AG04449 (cell line): ENCODE measurements at regions not wholly inside any gene's neighbourhood (a gene's known extent, or its start where the extent isn't known, plus 50 kb on each side); places are given as distances from the start of the nearest gene placed in this dataset.

ENCODE experiments used
- CTCF ChIA-PET: fragments of 350-600 bp; formaldehyde crosslinking; extraction: SDS; loops from one replicate; lab custom pipeline; 2021; ENCODE audit warnings: antibody characterized with exemption; lab: Yijun Ruan, JAX
- POLR2A ChIA-PET: fragments of 400-600, 350-600 bp; formaldehyde crosslinking; extraction: SDS; loops from one replicate; lab custom pipeline; 2020; ENCODE audit warnings: antibody characterized with exemption, inconsistent platforms; lab: Yijun Ruan, JAX
- DNase-seq: peaks from one replicate; pipeline ENCODE4 v3.0.0-alpha.2; 2010; ENCODE audit warnings: low read depth, low spot score
- H3K4me3 ChIP-seq: 2 replicates; pipeline ENCODE4 v1.5.1; 2011; ENCODE audit warnings: low read depth, mild to moderate bottlenecking, control low read depth, low read length
- CTCF ChIP-seq: IDR thresholded peaks from one replicate; pipeline ENCODE4 v1.5.1; 2011; ENCODE audit warnings: mild to moderate bottlenecking, moderate library complexity, low read length, control low read depth, inconsistent platforms; ENCODE audit not compliant: insufficient read depth; ENCODE audit errors: missing control alignments

- TF ChIP-seq CTCF, result no peak
- ChIA-PET POLR2A (no interaction called here), CTCF (no interaction called here)
- no peak overlapping the region for H3K4me3 ChIP-seq
- no peak for DNase-seq
Observed at GRCh38 chr21:23699402-23699801, 1907.9 kb downstream of the MRPL39 start.

- POLR2A ChIA-PET, result no interaction called here
- no peak for DNase-seq
- CTCF ChIA-PET, result no interaction called here
- no peak for TF ChIP-seq CTCF
- no peak overlapping the region for H3K4me3 ChIP-seq
Observed at GRCh38 chr21:23698619-23699018, 1908.7 kb downstream of the MRPL39 start.

- no peak for DNase-seq
- ChIA-PET POLR2A (no interaction called here), CTCF (no interaction called here)
- no peak overlapping the region for H3K4me3 ChIP-seq
- TF ChIP-seq CTCF, result no peak
Observed at GRCh38 chr21:23695443-23695842, 1911.8 kb downstream of the MRPL39 start.

GRCh38 chr21:23694390-23694789 lies 1912.9 kb downstream of the MRPL39 start:
- ChIA-PET POLR2A (no interaction called here), CTCF (no interaction called here)
- TF ChIP-seq CTCF, result no peak
- H3K4me3 ChIP-seq, result no peak overlapping the region
- no peak for DNase-seq

- no peak for DNase-seq
- H3K4me3 ChIP-seq, result no peak overlapping the region
- no peak for TF ChIP-seq CTCF
- ChIA-PET CTCF (no interaction called here), POLR2A (no interaction called here)
Observed at GRCh38 chr21:23690316-23690715, 1917.0 kb downstream of the MRPL39 start.

GRCh38 chr21:23686737-23687523 lies 1920.4 kb downstream of the MRPL39 start:
- CTCF ChIA-PET, result no interaction called here
- POLR2A ChIA-PET, result no interaction called here
- no peak for TF ChIP-seq CTCF
- H3K4me3 ChIP-seq, result no peak overlapping the region
- DNase-seq, result no peak
